ENCODE measurements at regions not wholly inside any gene's neighbourhood (a gene's known extent, or its start where the extent isn't known, plus 50 kb on each side); places are given as distances from the start of the nearest gene placed in this dataset.

GRCh38 chr11:8740129-8740528, 57.5 kb downstream of the RPL27A start:
- no peak for DNase-seq

- no peak for DNase-seq
These were observed 61.8 kb downstream of the RPL27A start for GRCh38 chr11:8744423-8744822.

- DNase-seq = no peak
These were observed 63.0 kb downstream of the RPL27A start for GRCh38 chr11:8745431-8746253.

- DNase-seq = no peak
These were observed 63.9 kb downstream of the RPL27A start for GRCh38 chr11:8746331-8746974.

- DNase-seq = no peak
These were observed 64.6 kb downstream of the RPL27A start for GRCh38 chr11:8747173-8747572.

- no peak for DNase-seq
These were observed 65.7 kb downstream of the RPL27A start for GRCh38 chr11:8748317-8748716.

GRCh38 chr11:8749202-8749601, 66.6 kb downstream of the RPL27A start:
- no peak for DNase-seq

- no peak for DNase-seq
These were observed 71.6 kb downstream of the RPL27A start for GRCh38 chr11:8754241-8754640.

- no peak for DNase-seq
These were observed 73.6 kb downstream of the RPL27A start for GRCh38 chr11:8756201-8756600.

- DNase-seq = no peak
These were observed 74.5 kb downstream of the RPL27A start for GRCh38 chr11:8757047-8757446.

GRCh38 chr11:8757533-8757932, 74.9 kb downstream of the RPL27A start:
- DNase-seq = no peak

GRCh38 chr11:8758619-8759169, 76.1 kb downstream of the RPL27A start:
- DNase-seq = no peak

GRCh38 chr11:8759634-8760033, 77.0 kb downstream of the RPL27A start:
- no peak for DNase-seq

GRCh38 chr11:8760896-8761295, 78.3 kb downstream of the RPL27A start:
- DNase-seq = peak; percentile 12 to 21

- DNase-seq = no peak
These were observed 80.6 kb downstream of the RPL27A start for GRCh38 chr11:8763070-8763685.

GRCh38 chr11:8765294-8765693, 82.7 kb downstream of the RPL27A start:
- DNase-seq = no peak

GRCh38 chr11:8766043-8766987, 83.7 kb downstream of the RPL27A start:
- no peak for DNase-seq

- DNase-seq = no peak
These were observed 84.4 kb downstream of the RPL27A start for GRCh38 chr11:8766988-8767374.

- DNase-seq = no peak
These were observed 85.0 kb downstream of the RPL27A start for GRCh38 chr11:8767466-8768142.

GRCh38 chr11:8768625-8769333, 86.2 kb downstream of the RPL27A start:
- DNase-seq = no peak
